NB4 (cell line): ENCODE measurements at regions not wholly inside any gene's neighbourhood (a gene's known extent, or its start where the extent isn't known, plus 50 kb on each side); places are given as distances from the start of the nearest gene placed in this dataset.

Source experiments
- MAX ChIP-seq: IDR thresholded peaks from 2 replicates; pipeline ENCODE4 v1.6.1; 2011; ENCODE audit warnings: low read depth, low read length
- MYC ChIP-seq: IDR thresholded peaks from 2 replicates; pipeline ENCODE4 v1.6.1; 2011; ENCODE audit warnings: low read depth, low read length
- POLR2A ChIP-seq: IDR thresholded peaks from 2 replicates; pipeline ENCODE4 v1.6.1; 2011; ENCODE audit warnings: mild to moderate bottlenecking; ENCODE audit not compliant: insufficient read length; ENCODE audit errors: extremely low read depth
- TF ChIP-seq, protein P1 (sequence below): IDR thresholded peaks from one replicate; pipeline ENCODE4 v1.5.1; 2012; ENCODE audit warnings: low read depth, low read length

- TF ChIP-seq, protein P1, sequence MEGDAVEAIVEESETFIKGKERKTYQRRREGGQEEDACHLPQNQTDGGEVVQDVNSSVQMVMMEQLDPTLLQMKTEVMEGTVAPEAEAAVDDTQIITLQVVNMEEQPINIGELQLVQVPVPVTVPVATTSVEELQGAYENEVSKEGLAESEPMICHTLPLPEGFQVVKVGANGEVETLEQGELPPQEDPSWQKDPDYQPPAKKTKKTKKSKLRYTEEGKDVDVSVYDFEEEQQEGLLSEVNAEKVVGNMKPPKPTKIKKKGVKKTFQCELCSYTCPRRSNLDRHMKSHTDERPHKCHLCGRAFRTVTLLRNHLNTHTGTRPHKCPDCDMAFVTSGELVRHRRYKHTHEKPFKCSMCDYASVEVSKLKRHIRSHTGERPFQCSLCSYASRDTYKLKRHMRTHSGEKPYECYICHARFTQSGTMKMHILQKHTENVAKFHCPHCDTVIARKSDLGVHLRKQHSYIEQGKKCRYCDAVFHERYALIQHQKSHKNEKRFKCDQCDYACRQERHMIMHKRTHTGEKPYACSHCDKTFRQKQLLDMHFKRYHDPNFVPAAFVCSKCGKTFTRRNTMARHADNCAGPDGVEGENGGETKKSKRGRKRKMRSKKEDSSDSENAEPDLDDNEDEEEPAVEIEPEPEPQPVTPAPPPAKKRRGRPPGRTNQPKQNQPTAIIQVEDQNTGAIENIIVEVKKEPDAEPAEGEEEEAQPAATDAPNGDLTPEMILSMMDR = no peak
- TF ChIP-seq POLR2A (no peak), MAX (no peak), MYC (no peak)
Observed at GRCh38 chr4:124224256-124224655, 488.3 kb downstream of the ANKRD50 start.
